ENCODE measurements at regions not wholly inside any gene's neighbourhood (a gene's known extent, or its start where the extent isn't known, plus 50 kb on each side); places are given as distances from the start of the nearest gene placed in this dataset.
A peak's percentile ranks its signal among the peaks of the same experiment; 100 is the strongest.

DNA sequence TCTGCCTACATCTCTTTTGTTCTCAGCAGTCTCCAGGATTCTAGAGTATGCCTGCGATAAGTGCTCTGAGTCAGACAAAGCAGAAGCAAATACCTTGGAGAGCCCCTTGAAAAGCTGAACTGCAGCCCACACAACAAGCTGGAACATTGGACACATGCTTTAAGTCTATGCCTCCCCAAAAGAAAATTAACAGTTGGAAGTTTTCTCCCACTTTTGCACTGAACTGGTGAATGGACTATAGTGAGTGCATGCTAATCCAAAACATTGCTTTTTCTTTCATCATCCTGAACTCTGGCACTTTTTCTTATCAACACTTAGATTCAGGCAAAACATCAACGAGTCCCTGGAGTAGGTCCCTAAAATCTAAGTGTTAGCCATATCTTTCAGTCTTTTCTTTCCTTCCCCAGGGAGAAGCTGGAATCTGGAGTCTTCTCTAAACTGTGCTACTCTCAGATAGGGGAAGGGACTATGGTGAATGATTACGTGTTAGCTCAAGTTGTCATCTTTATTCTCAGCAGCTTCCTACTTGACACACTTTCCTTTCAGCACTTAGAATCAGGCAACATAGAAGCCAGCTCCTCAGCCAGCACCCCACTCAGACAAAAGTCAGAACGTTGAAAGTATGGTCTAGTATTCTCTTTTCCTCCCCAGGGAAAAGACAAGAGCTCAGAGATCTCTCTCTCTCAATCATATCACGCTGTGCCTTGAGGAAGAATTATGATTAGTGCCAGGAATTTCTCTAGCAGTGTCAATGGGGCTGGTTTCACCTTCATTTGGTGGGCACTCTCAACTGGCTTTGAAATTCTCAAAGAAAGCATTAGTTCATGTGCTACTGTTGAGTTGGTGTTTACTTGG, 811.0 kb upstream of the GJE1 start:
- in situ Hi-C loops (cut with MboI; ENCODE audit: low sequenced_read_pairs, unreplicated experiment), result no loop called here
- TF ChIP-seq, protein P1, sequence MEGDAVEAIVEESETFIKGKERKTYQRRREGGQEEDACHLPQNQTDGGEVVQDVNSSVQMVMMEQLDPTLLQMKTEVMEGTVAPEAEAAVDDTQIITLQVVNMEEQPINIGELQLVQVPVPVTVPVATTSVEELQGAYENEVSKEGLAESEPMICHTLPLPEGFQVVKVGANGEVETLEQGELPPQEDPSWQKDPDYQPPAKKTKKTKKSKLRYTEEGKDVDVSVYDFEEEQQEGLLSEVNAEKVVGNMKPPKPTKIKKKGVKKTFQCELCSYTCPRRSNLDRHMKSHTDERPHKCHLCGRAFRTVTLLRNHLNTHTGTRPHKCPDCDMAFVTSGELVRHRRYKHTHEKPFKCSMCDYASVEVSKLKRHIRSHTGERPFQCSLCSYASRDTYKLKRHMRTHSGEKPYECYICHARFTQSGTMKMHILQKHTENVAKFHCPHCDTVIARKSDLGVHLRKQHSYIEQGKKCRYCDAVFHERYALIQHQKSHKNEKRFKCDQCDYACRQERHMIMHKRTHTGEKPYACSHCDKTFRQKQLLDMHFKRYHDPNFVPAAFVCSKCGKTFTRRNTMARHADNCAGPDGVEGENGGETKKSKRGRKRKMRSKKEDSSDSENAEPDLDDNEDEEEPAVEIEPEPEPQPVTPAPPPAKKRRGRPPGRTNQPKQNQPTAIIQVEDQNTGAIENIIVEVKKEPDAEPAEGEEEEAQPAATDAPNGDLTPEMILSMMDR (IDR thresholded peaks at IDR 0.05; ENCODE audit: borderline replicate concordance, control extremely low read depth, extremely low read depth, insufficient read depth, missing control alignments), result no peak
- DNase-seq (ENCODE audit: low spot score), result no peak

DNA sequence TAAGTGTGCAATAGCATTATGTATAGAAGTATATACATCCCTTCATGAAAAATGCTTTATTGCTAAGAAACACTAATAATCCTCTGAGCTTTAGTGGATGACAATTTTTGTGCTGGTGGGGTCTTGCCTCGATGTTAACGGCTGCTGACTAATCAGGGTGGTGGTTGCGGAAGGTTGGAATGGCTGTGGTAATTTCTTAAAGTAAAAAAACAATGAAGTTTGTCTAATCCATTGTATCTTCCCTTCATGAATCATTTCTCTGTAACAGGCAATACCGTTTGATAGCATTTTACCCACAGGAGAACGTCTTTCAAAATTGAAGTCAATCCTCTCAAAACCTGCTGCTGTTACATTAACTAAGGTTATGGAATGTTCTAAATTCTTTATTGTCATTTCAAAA, 816.5 kb upstream of the GJE1 start:
- TF ChIP-seq, protein P1 (IDR thresholded peaks at IDR 0.05; ENCODE audit: borderline replicate concordance, control extremely low read depth, extremely low read depth, insufficient read depth, missing control alignments), result no peak
- in situ Hi-C loops (cut with MboI; ENCODE audit: low sequenced_read_pairs, unreplicated experiment), result no loop called here
- DNase-seq (ENCODE audit: low spot score), result no peak

DNA sequence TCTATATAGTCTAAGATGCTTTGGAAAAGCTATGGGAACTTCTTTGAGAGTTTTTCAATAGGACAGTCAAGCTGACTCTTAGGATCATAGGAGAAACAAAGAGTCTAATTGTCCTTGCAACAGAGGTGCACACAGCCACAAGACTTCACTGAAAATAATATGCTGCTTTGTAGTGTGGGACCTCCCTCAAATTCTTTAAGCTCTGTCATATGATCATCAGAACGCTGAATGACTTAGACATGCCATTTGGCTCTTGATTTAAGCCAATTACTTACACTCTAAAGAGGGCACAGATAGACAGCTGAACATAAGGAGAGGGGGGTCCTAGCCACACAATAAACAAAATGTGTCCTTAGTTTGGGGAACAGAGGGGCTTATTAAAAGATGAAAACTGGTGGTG, 818.7 kb upstream of the GJE1 start:
- TF ChIP-seq, protein P1 (IDR thresholded peaks at IDR 0.05; ENCODE audit: borderline replicate concordance, control extremely low read depth, extremely low read depth, insufficient read depth, missing control alignments), result no peak
- in situ Hi-C loops (cut with MboI; ENCODE audit: low sequenced_read_pairs, unreplicated experiment), result no loop called here
- DNase-seq (ENCODE audit: low spot score), result no peak

DNA sequence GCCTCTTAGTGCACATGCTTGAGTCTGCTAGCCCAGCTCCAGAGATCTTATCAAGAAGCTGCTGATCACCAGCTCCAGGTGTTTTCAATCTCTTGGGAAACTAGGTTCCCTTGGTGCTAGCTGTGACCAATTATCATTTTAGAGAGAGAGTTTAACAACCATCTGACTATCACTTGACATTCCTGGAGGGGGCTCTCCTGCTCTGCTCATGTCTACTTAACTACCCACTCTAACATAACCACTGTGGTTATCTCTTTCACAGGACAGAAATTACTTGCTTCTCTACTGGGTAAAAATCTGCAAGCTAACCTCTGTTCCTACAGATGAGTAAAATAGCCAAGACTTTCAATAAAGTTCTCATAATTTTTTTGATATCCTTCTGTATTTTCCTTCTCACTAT, 823.4 kb upstream of the GJE1 start:
- TF ChIP-seq, protein P1 (IDR thresholded peaks at IDR 0.05; ENCODE audit: borderline replicate concordance, control extremely low read depth, extremely low read depth, insufficient read depth, missing control alignments), result peak; percentile 17
- in situ Hi-C loops (cut with MboI; ENCODE audit: low sequenced_read_pairs, unreplicated experiment), result no loop called here
- no peak for DNase-seq (ENCODE audit: low spot score)

DNA sequence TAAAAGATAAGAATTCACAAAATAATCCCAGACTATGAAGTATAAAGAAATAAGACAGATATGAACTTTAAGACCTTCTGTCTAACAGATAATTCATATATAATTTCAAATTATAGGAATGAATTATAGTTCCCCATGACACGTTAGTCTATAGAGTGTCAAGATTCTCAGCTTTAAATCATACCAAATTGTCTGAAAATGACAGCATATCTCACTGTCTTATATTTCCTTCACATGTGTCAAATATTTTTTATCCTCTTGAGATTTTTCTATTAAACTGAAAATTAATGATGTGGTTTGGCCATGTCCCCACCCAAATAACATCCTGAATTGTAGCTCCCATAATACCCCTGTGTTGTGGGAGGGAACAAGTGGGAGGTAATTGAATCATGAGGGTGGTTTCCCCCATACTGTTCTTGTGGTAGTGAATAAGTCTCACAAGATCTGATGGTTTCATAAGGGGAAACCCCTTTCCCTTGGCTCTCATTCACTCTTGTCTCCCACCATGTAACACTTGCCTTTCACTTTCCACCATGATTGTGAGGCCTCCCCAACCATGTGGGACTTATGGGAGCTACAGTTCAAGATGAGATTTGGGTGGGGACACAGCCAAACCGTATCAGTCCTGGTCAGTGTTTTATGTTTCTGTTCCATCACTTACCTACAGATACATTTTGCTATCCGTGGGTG, 825.3 kb upstream of the GJE1 start:
- DNase-seq (ENCODE audit: low spot score), result no peak
- TF ChIP-seq, protein P1 (IDR thresholded peaks at IDR 0.05; ENCODE audit: borderline replicate concordance, control extremely low read depth, extremely low read depth, insufficient read depth, missing control alignments), result no peak
- in situ Hi-C loops (cut with MboI; ENCODE audit: low sequenced_read_pairs, unreplicated experiment), result no loop called here

DNA sequence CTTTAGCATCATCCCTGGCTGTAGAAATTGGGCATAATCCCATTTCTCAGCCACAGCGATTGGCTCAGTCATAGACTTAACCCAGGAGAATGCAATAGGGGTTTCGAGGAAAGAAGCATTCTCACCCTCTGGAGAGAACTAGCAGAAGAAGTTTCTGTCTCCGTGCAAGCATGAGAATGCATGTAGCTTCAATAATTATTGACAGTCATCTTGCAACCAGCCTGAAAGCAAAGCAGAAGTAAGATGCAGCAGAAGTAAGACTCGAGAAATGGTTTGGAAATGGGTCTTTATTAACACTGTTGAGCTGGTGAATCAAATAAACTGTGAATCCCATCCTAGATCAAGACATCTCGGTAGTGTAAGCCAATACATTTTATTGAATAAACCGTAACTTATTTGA, 828.8 kb upstream of the GJE1 start:
- TF ChIP-seq, protein P1 (IDR thresholded peaks at IDR 0.05; ENCODE audit: borderline replicate concordance, control extremely low read depth, extremely low read depth, insufficient read depth, missing control alignments), result no peak
- DNase-seq (ENCODE audit: low spot score), result no peak
- in situ Hi-C loops (cut with MboI; ENCODE audit: low sequenced_read_pairs, unreplicated experiment), result no loop called here
